Right lobe of liver (tissue), 4 donors: ENCODE measurements at regions not wholly inside any gene's neighbourhood (a gene's known extent, or its start where the extent isn't known, plus 50 kb on each side); places are given as distances from the start of the nearest gene placed in this dataset.

Experiments
- CTCF ChIP-seq, 4 donors: fragments of 200-600 bp in 3 of 4; fragments of 450-650 bp in 1 of 4; IDR thresholded peaks; one replicate each; pipeline versions ENCODE4 v1.5.1 to v1.8.0; 2016 to 2022; ENCODE audit warnings: antibody characterized with exemption in 4 of 4, mild to moderate bottlenecking in 2 of 4
- POLR2A ChIP-seq: fragments of 450-650 bp; IDR thresholded peaks from one replicate; pipeline ENCODE4 v1.6.1; 2017; ENCODE audit warnings: antibody characterized with exemption, mild to moderate bottlenecking
- donor health status: DM: no; HTN: no; CAD: no.
- donor health status: DM: no; HTN: no; CAD: no.
- donor health status: DM: no; HTN: yes; CAD: no.

GRCh38 chr20:11281240-11281639 is 607.4 kb upstream of the JAG1 start:
- TF ChIP-seq CTCF (IDR thresholded peaks at IDR 0.05) (no peak), POLR2A (no peak)
